GM23338 (cell line): ENCODE measurements at regions not wholly inside any gene's neighbourhood (a gene's known extent, or its start where the extent isn't known, plus 50 kb on each side); places are given as distances from the start of the nearest gene placed in this dataset.
"Not testable (repeated sequence)": the region's sequence is repeated elsewhere in the genome, so short reads cannot be mapped to it uniquely, and the experiment has no call there.

Experiments used
- ATAC-seq: fragments of 200-7000 bp; cut with Tn5 transposase; 3 replicates; pipeline ENCODE4 v1.9.1; 2020
- DNase-seq: peaks from one replicate; pipeline ENCODE4 v3.0.0-alpha.2; 2015; ENCODE audit warnings: low spot score
- H2AFZ ChIP-seq: fragments of 200-600 bp; sonication (generic); 2 replicates; pipeline ENCODE4 v1.8.0; 2016; ENCODE audit warnings: antibody characterized with exemption, mild to moderate bottlenecking, moderate library complexity
- H3F3A ChIP-seq: fragments of 200-600 bp; sonication (generic); replicated peaks from 2 replicates; pipeline ENCODE4 v1.8.0; 2017; ENCODE audit warnings: antibody characterized with exemption, mixed run types, low read depth
- H3K27ac ChIP-seq: fragments of 200-600 bp; sonication (generic); 2 replicates; pipeline ENCODE4 v1.6.1; 2016; ENCODE audit warnings: low read depth
- H3K27me3 ChIP-seq: fragments of 200-600 bp; sonication (generic); 2 replicates; pipeline ENCODE4 v1.8.0; 2016; ENCODE audit warnings: mild to moderate bottlenecking, mixed run types, moderate library complexity; ENCODE audit not compliant: insufficient read depth
- H3K36me3 ChIP-seq: fragments of 200-600 bp; sonication (generic); 2 replicates; pipeline ENCODE4 v1.8.0; 2016; ENCODE audit warnings: mild to moderate bottlenecking; ENCODE audit not compliant: insufficient read depth
- H3K4me1 ChIP-seq: fragments of 200-600 bp; sonication (generic); 2 replicates; pipeline ENCODE4 v1.8.0; 2016; ENCODE audit warnings: mild to moderate bottlenecking, moderate library complexity; ENCODE audit not compliant: insufficient read depth
- H3K4me2 ChIP-seq: fragments of 200-600 bp; sonication (generic); 2 replicates; pipeline ENCODE4 v1.7.1; 2017; ENCODE audit warnings: mixed run types
- H3K4me3 ChIP-seq: fragments of 200-600 bp; sonication (generic); 2 replicates; pipeline ENCODE4 v1.6.1; 2016; ENCODE audit warnings: mixed run types
- H3K79me2 ChIP-seq: fragments of 200-600 bp; sonication (generic); replicated peaks from 2 replicates; pipeline ENCODE4 v1.8.0; 2017; ENCODE audit warnings: mild to moderate bottlenecking; ENCODE audit not compliant: insufficient read depth
- H3K9me2 ChIP-seq: fragments of 200-600 bp; sonication (generic); 2 replicates; pipeline ENCODE4 v1.8.0; 2017; ENCODE audit not compliant: insufficient read depth
- H4K20me1 ChIP-seq: fragments of 200-600 bp; sonication (generic); replicated peaks from 2 replicates; pipeline ENCODE4 v1.8.0; 2017; ENCODE audit warnings: mild to moderate bottlenecking; ENCODE audit not compliant: insufficient read depth
- H3K27ac Mint-ChIP-seq: 2 replicates; pipeline ENCODE4 v1.8.0; 2020; ENCODE audit warnings: inconsistent platforms, mild to moderate bottlenecking, moderate library complexity, mixed read lengths
- H3K27me3 Mint-ChIP-seq: 3 replicates; pipeline ENCODE4 v1.8.0; 2022; ENCODE audit warnings: low read depth, mild to moderate bottlenecking, moderate library complexity, mixed read lengths, inconsistent platforms; ENCODE audit not compliant: insufficient read depth, poor library complexity
- H3K36me3 Mint-ChIP-seq: 3 replicates; pipeline ENCODE4 v1.8.0; 2021; ENCODE audit warnings: low read depth, mild to moderate bottlenecking, inconsistent platforms, moderate library complexity, mixed read lengths
- H3K4me1 Mint-ChIP-seq: 3 replicates; pipeline ENCODE4 v1.8.0; 2020; ENCODE audit warnings: mild to moderate bottlenecking, inconsistent platforms, mixed read lengths
- H3K4me3 Mint-ChIP-seq: 3 replicates; pipeline ENCODE4 v1.8.0; 2021; ENCODE audit warnings: moderate library complexity, mild to moderate bottlenecking, inconsistent platforms, mixed read lengths
- H3K9me3 Mint-ChIP-seq: 3 replicates; pipeline ENCODE4 v1.8.0; 2020; ENCODE audit warnings: moderate library complexity, mild to moderate bottlenecking, inconsistent platforms, mixed read lengths
- CREB1 ChIP-seq: fragments of 250-450 bp; sonication (Bioruptor Pico); IDR thresholded peaks from 2 replicates; pipeline ENCODE4 v1.5.0; 2020; ENCODE audit warnings: low read depth, mild to moderate bottlenecking, moderate library complexity
- CTCF ChIP-seq, 2 experiments: fragments of 200-600 bp in 1 of 2; sonication (generic) in 1 of 2; conservative IDR thresholded peaks; 2 replicates each; pipeline versions ENCODE4 v1.5.1 to v1.6.1; 2016 to 2017; ENCODE audit warnings: antibody characterized with exemption in 2 of 2, low read depth in 2 of 2, mild to moderate bottlenecking in 2 of 2, moderate library complexity in 1 of 2
- ETS1 ChIP-seq: IDR thresholded peaks from 2 replicates; pipeline ENCODE4 v1.6.1; 2016; ENCODE audit warnings: antibody characterized with exemption
- EZH2 ChIP-seq: fragments of 200-600 bp; sonication (generic); IDR thresholded peaks from one replicate; pipeline ENCODE4 v1.8.0; 2017; ENCODE audit warnings: antibody characterized with exemption, mild to moderate bottlenecking, low read depth; ENCODE audit not compliant: unreplicated experiment
- EZH2phosphoT487 ChIP-seq: fragments of 200-600 bp; sonication (generic); IDR thresholded peaks from one replicate; pipeline ENCODE4 v1.8.1; 2018; ENCODE audit warnings: antibody characterized with exemption; ENCODE audit not compliant: unreplicated experiment
- NANOG ChIP-seq: IDR thresholded peaks from 2 replicates; pipeline ENCODE4 v1.6.1; 2016; ENCODE audit warnings: antibody characterized with exemption, borderline replicate concordance
- POLR2AphosphoS5 ChIP-seq: IDR thresholded peaks from 2 replicates; pipeline ENCODE4 v1.6.1; 2016; ENCODE audit warnings: antibody characterized with exemption, low read depth
- REST ChIP-seq: IDR thresholded peaks from one replicate; pipeline ENCODE4 v1.6.1; 2018; ENCODE audit warnings: antibody characterized with exemption; ENCODE audit not compliant: unreplicated experiment
- STAT1 ChIP-seq: IDR thresholded peaks from one replicate; pipeline ENCODE4 v1.6.1; 2016; ENCODE audit warnings: antibody characterized with exemption; ENCODE audit not compliant: unreplicated experiment
- ZNF114 ChIP-seq: fragments of 250-450 bp; sonication (Bioruptor Pico); IDR thresholded peaks from 2 replicates; pipeline ENCODE4 v1.5.0; 2020; ENCODE audit warnings: mild to moderate bottlenecking, moderate library complexity
- ZNF462 ChIP-seq: fragments of 250-450 bp; sonication (Bioruptor Pico); IDR thresholded peaks from 2 replicates; pipeline ENCODE4 v1.5.0; 2020; ENCODE audit warnings: mild to moderate bottlenecking, moderate library complexity

GRCh38 chr4:81777718-81778117 lies 306.0 kb upstream of the RASGEF1B start:
- DNase-seq, H3K4me1 Mint-ChIP-seq, H3K9me3 Mint-ChIP-seq, H3F3A ChIP-seq, H3K4me3 Mint-ChIP-seq, H3K27ac ChIP-seq, H3K36me3 Mint-ChIP-seq, H3K4me1 ChIP-seq, H3K36me3 ChIP-seq, H3K79me2 ChIP-seq, H3K4me2 ChIP-seq, H3K27ac Mint-ChIP-seq, H3K4me3 ChIP-seq, ATAC-seq, H4K20me1 ChIP-seq, H2AFZ ChIP-seq, H3K27me3 ChIP-seq, H3K9me2 ChIP-seq, H3K27me3 Mint-ChIP-seq: not testable (repeated sequence)

- Mint-ChIP-seq H3K9me3 (no peaks in the 10 kb centered on the region; the same call in 2 of the 3 replicates), H3K4me1 (0 out of 3 replicates have a peak, but pooled peaks cover 3% of the 10 kb centered on the region), H3K4me3 (no peak overlapping the region), H3K27ac (no peak overlapping the region), H3K36me3 (no peaks in the 10 kb centered on the region), H3K27me3 (no peaks in the 10 kb centered on the region)
- H3K4me3 ChIP-seq = no peak overlapping the region
- H3K4me1 ChIP-seq = no peaks in the 10 kb centered on the region
- H3K27me3 ChIP-seq = no peaks in the 10 kb centered on the region
- no peaks in the 10 kb centered on the region for H3K9me2 ChIP-seq
- H3K79me2 ChIP-seq = no peaks in the 10 kb centered on the region
- ATAC-seq (no peak), DNase-seq (no peak)
- no peaks in the 10 kb centered on the region for H4K20me1 ChIP-seq
- H3K27ac ChIP-seq = no peak overlapping the region
- no peak overlapping the region for H3K4me2 ChIP-seq
- no peak overlapping the region for H2AFZ ChIP-seq
- H3K36me3 ChIP-seq = no peaks in the 10 kb centered on the region
- H3F3A ChIP-seq = no peaks in the 10 kb centered on the region
- TF ChIP-seq NANOG (no peak), STAT1 (no peak), ETS1 (no peak), EZH2phosphoT487 (no peak), CTCF (conservative IDR thresholded peaks at IDR 0.05; ENCODE audit: low read depth in 2 of 2) (no peak), REST (no peak), CREB1 (CRISPR knock-in tag) (no peak), ZNF114 (CRISPR knock-in tag) (no peak), EZH2 (no peak), POLR2AphosphoS5 (no peak), ZNF462 (CRISPR knock-in tag) (no peak)
Measured at GRCh38 chr4:81776794-81777193, 305.1 kb upstream of the RASGEF1B start.
